NCI-H226 (cell line): ENCODE measurements at regions not wholly inside any gene's neighbourhood (a gene's known extent, or its start where the extent isn't known, plus 50 kb on each side); places are given as distances from the start of the nearest gene placed in this dataset.

Source experiments
- DNase-seq: peaks from one replicate; pipeline ENCODE4 v3.0.0-alpha.2; 2015

DNA sequence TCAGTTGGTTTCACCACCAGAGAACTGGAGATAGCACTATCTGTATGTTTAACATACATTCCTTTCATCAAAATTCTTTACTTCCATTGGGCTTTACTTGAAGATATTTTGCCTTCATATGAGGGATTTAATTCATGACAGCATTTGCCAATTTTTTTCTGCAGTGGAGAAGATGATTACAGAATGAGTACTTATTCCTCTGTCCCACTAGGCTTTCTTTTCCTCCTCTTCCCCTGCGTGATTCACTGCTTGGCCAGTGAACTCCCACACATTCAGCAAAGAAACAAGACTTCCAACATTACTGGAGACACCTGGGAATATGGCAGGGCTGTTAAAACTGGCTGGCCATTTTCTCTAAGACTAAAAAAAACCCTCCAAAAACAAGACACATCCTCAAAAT is 425.8 kb upstream of the KCNH7 start:
- peak; percentile 96 for DNase-seq

- DNase-seq = no peak
These were observed 420.9 kb upstream of the KCNH7 start for GRCh38 chr2:163259489-163259888.

- DNase-seq = no peak
These were observed 416.5 kb upstream of the KCNH7 start for GRCh38 chr2:163255086-163255485.

DNA sequence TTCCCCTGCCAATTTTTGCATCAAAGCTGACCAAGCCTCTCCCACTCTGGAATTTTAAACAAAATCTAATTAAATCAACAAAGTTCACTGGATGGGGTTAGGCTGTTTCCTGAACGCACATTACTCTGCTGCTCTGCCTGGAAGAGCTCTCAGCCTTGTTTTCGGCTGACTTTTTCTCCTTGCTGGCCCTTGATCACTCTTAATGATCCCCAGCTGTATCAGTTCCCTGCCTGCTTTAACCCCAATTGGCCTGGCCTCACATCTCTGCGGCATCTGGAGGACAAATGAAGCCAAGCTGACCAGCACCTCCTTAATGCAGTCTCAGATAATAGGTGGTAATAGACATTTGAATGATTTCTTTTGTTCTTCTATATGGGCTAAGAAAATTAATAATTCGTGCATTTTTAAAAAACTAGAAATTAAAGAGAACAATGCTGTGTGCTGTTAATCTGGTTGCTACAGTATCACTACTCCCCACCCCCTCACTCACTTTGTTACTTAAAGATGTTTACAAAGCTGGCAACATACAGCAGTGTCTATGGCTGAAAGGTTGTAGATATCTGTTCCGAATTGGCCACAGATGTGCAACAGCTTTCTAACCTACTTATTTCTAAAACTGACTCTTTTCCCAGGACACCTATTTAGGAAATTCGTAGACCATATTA is 415.2 kb upstream of the KCNH7 start:
- DNase-seq = no peak

GRCh38 chr2:163252199-163252598 is 413.6 kb upstream of the KCNH7 start:
- no peak for DNase-seq

GRCh38 chr2:163248376-163249253 is 410.0 kb upstream of the KCNH7 start:
- DNase-seq = no peak

DNA sequence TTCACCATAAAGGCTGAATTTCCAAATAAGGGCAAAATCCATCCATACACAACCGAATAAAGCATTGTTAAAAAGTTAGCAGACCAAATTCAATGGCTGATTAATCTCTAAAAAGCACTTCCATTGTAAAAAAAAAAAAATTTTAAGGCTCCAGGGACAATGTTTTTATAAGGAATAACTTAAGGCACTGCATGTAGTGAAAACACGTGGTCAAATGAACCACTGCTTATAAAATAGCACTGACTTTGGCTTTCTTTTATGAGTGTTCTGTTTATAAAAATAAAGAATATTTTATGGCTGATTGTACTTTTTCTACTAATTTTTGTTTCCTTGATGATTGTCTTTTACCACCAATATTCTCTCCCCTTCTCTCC is 409.3 kb upstream of the KCNH7 start:
- DNase-seq = no peak

GRCh38 chr2:163247156-163247846 is 408.7 kb upstream of the KCNH7 start:
- DNase-seq = no peak

GRCh38 chr2:163246135-163246534 is 407.6 kb upstream of the KCNH7 start:
- no peak for DNase-seq

DNA sequence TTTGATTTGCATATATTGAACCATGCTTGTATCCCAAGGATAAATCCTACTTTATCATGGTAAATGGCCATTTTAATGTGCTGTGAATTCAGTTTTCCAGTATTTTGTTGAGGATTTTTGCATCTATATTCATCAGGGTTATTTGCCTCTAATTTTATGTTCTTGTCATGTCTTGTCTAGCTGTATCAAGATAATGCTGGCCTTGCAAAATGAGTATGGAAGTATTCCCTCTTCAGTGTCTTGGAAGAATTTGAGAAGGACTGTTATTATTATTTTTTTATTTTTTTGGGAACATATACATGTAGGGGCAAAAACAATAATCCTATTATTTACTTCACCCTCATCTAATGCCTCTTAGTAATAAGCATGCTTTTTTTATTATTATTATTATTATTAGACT is 398.0 kb upstream of the KCNH7 start:
- DNase-seq = no peak

DNA sequence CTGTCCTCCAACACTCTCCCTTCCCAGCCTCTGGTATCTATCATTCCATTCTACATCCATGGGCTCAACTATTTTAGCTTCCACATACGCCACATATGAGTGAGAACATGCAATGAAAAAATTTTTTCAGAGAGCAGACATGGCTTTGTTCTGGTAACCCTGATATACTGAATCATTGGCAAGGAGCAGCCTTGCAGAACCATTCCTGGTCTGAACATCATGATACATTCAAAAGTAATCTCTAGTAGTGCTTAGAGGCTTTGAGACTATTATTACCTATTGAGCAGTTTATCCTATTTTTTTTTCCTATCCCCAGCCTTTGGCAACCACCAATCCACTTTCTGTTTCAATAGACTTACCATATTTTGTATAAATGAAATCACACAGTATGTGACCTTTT is 393.1 kb upstream of the KCNH7 start:
- DNase-seq = no peak

DNA sequence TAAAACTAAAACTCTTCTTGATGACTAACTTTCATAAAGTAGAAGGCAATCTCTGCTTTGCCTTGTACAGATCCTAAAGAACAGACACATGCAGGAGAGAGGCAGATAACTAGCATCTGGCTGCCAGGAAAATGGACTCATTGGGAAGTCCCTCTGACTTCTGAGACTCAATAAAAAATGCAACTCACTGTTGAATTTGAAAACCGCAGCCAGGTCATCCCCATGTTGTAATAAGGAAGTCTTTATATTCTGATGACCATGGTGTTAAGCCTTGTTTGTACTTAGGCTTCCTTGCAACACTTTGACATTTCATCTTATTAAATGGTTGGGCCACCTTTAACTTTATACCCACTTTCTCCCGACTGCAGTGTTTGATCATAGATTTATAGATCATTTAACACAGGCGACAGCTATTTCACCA is 375.1 kb upstream of the KCNH7 start:
- DNase-seq = peak; percentile 74

- peak; percentile 72 for DNase-seq
These were observed 371.9 kb upstream of the KCNH7 start for GRCh38 chr2:163210430-163210918.

DNA sequence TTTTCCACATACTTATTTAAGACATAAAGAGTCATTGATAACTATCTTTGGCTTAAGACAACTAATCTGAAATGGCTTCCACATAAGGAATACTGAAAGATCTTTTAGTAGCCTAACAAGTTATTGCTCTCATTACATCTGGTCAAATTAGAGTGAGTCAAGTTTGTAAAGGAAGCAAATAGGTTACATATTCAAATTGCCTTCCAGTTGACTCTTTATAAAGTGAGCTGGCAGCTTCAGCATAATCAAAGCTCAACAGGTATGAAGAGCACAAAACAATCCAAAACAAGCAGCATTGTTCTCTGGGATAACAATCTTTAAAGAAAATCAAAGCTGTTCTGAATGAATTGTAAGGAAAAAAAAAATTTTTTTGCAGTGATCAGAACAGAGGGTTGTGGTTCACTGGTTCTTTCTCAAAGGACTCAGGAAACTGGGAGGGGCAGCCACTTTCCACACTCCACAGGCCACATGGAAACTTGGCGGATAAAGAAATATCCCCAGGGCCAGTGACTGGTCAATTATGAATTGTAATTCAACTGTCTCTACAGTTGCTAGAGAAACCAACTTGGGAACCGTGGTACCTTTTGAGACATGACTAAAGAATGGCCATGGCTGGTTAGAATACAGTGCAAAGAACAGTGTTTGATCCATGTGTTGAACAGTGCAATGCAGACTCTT is 369.3 kb upstream of the KCNH7 start:
- no peak for DNase-seq

DNA sequence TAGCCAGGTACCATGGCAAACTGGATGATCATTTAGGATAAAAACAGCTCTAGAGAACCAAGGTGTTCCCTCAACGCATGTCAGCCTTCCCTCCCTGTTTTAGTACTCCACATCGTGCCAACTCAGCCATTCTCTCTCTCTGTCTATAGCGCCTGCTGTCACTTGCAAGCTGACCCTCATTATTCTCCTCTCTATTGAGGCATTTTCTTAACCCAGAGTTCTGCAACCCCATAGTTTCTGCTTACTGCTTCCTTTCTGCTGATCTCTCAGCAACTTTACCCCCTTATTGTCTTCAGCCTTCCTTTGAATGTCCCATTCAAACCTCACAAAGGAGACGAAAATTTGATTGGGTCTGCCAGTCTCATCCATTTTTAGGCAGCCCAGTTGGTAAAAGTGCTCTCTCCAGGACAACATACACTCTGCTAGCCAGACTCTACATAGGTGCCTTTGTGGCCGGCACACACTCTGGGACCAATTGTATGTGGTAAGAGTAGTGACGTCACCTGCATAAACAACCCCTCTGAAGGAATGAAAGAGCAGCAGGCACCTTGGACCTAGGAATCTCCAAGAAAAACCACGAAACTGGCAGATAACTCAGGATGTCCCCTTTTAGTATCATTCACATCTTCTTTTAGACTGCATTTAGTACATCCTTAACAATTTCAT is 367.2 kb upstream of the KCNH7 start:
- DNase-seq = no peak

DNA sequence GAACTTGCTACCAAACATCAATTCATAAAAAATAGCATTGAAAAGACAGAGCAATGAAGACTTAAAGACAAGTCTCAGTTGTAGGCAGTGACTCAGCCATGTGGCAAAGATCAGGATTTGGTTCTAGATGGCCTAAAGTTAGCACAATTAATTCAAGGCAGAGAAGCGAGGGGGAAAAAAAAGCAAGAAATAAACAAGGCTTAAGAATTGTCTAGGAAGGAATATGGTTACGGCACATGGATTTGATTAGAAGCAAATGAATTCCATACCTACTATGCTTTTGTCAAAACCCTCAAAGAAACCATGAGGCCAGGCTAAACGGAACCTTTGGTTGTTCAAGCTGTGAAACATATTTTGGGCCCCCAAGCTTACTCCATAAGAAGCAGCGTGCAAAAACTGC is 362.2 kb upstream of the KCNH7 start:
- DNase-seq = no peak

GRCh38 chr2:163198972-163199371 is 360.4 kb upstream of the KCNH7 start:
- peak; percentile 4 for DNase-seq

- DNase-seq = no peak
These were observed 359.4 kb upstream of the KCNH7 start for GRCh38 chr2:163198007-163198406.

DNA sequence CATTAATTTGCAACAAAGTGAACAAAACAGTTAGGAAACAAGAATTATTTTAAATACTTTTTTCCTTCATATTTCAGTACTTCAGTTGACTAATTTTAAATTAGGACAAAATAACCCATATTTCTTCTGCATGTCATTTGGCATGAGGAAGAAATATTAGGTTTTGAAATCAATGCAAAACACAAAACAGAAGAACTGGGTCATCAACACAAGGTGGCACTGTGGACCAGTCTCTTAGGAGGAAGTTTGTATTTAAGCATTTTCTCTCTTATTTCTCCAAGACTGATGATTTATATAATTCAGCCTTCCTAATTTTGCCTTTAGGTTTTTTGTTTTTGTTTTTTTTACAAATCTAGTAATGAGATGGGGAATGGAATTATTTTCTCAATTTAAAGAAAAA is 352.8 kb upstream of the KCNH7 start:
- DNase-seq = no peak

DNA sequence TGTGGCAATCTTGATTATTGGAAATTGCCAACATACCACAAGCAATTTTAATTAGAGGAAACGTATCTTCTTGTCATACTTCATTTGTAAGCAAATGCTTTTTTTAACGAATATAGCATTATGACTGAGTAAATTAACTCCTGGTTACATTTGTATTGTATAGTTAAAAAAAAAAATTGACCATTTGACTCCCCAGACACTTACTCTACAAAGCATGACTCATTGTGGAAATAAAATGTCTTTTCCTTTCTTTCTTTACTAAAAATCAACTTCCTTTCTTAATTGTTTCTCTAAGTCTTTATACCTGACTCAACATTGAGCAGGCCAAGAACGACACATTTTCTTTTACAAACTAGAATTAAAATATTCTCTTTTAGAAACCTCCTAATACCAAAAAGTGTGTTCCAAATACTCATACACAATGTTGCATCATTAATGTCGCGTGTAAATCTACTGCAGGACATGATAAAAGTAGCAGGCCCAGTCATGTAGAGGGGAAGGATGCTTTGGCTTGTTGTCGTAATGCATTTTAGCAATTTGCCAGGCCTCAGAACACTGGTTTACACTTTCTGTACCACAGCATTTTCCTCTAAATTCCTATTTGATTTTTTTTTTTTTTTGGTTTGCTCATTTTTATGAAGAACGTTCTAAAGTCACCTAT is 349.6 kb upstream of the KCNH7 start:
- no peak for DNase-seq

DNA sequence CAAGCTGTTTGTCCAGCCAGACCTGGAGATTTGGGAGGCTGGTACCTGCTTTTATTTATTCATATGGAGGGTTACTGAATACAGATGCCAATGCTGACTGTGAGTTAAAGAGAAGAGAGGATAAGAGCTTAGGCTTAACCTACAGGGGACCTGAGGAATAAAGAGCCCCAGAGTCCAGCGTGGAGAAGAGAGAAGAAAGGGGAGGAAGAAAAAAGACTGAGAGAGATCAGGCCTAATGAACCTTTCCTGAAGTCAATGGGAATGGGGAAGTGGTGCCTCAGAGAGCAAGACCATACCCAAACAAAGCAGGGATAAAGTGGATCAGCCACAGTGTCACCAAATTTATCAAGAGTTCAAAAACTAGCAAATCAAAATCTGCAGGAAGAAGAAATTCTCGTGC is 348.6 kb upstream of the KCNH7 start:
- no peak for DNase-seq

DNA sequence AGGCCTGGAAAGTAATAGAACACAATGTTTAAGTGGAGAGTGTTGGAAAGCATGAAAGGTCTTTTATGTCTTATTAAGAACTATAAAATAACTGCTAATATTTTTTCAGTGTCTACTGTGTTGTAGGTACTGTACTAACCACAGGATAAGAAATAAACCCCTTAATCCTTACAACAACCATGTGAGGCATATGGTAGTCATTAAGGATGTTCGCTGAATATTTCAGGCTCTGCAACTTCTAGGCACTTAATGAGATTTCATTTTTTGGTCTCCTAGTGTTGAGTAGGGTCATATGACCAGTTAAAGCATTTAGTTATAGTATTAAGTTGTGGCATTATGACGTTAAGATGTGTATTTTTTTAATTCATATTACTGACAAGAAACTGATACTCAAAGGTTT is 346.6 kb upstream of the KCNH7 start:
- no peak for DNase-seq
